ENCODE measurements at regions not wholly inside any gene's neighbourhood (a gene's known extent, or its start where the extent isn't known, plus 50 kb on each side); places are given as distances from the start of the nearest gene placed in this dataset.

DNA sequence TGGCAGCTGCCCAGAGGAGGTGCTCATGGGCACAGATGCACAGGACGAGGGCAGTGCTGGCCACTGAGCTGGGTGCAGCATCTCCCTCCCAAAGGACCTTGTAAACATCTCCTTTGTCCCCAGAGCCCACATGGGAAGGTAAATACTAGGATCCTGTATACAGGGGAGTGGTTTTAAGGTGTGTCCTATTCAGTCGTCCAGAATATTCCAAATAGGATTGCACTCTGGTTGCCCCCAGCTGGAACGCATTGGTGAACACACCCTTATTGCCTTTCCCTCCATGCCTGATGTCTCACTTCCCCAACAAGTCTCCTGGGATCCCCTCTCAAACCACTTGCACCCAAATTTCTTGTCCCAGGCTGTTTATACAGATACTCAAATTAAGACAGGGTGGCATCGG lies 152.0 kb upstream of the PCBD1 start:
- ChIA-PET POLR2A (no interaction called here), CTCF (no interaction called here)
- no peak for DNase-seq
- no peaks in the 10 kb centered on the region for H3K4me1 Mint-ChIP-seq
- no peak overlapping the region for H3K27ac Mint-ChIP-seq
- intact Hi-C loops (cut with micrococcal nuclease), result no loop called here
- H3K36me3 Mint-ChIP-seq (ENCODE audit: low read depth), result no peaks in the 10 kb centered on the region
- peaks cover 14% of the 10 kb centered on the region for H3K27me3 Mint-ChIP-seq
- H3K9me3 Mint-ChIP-seq, result no peaks in the 10 kb centered on the region
- TF ChIP-seq CTCF (IDR thresholded peaks at IDR 0.05), result no peak
- no peak for ATAC-seq (ENCODE audit: low read depth)
- no peak overlapping the region for H3K4me3 Mint-ChIP-seq

DNA sequence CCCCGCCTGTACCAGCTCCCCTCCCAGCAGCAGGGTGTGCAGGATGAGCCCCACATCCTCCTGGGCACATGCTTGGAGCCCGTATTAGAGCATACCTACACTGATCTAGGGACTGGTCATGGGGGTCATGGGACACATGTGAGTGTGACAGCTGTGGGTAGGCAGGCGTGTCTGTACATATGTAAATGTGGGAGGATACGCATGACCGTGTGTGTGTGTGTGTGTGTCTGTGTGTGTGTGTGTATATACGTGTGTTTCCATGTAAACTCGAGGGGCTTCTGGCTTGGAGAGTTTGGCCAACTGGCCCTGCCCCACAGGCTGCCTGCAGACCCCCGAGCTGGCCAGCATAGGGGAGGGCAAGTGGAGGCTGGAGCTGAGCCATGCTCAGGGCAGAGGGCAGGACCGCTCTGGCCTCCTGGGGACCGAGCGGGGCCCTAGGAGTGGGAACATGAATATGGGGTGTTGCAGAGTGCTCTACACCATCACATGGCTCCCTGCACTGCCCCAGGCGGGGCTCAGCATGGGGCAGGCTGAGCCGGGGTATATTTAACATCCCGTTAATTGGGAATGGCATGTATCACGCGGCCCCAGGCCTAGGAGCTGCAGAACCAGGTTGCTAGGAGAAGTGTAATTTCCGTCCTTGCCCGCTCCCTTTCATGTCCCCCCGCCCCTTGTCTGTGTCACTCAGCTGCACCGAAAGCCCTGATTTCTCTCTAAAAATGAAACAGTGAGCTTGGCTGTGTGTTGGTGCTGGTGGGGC lies 152.7 kb upstream of the PCBD1 start:
- H3K4me1 Mint-ChIP-seq, result no peaks in the 10 kb centered on the region
- POLR2A ChIA-PET, result no interaction called here
- intact Hi-C loops (cut with micrococcal nuclease), result no loop called here
- DNase-seq, result no peak
- H3K27ac Mint-ChIP-seq, result no peak overlapping the region
- H3K36me3 Mint-ChIP-seq (ENCODE audit: low read depth), result no peaks in the 10 kb centered on the region
- CTCF ChIA-PET, result no interaction called here
- no peak for ATAC-seq (ENCODE audit: low read depth)
- H3K27me3 Mint-ChIP-seq, result peaks cover 14% of the 10 kb centered on the region
- no peak for TF ChIP-seq CTCF (IDR thresholded peaks at IDR 0.05)
- H3K9me3 Mint-ChIP-seq, result no peaks in the 10 kb centered on the region
- no peak overlapping the region for H3K4me3 Mint-ChIP-seq

DNA sequence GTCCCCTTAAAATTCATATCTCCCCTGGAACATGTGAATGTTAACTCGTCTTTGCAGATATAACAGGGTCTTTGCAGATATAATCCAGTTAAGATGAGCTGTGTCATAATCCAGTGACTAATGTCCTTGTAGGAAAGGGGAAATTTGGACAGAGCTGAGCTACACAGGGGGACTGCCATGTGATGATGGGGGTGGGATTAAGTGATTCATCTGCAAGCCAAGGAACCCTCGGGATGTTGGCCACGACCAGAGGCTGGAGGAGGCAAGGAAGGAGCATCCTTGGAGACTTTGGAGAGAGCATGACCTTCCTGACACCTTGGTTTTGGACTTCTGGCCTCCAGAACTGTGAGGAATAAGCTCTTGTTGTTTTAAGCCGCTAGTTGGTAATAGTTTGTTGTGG lies 153.9 kb upstream of the PCBD1 start:
- H3K9me3 Mint-ChIP-seq, result no peaks in the 10 kb centered on the region
- DNase-seq (no peak), ATAC-seq (ENCODE audit: low read depth) (no peak)
- no peak for TF ChIP-seq CTCF (IDR thresholded peaks at IDR 0.05)
- no peaks in the 10 kb centered on the region for H3K36me3 Mint-ChIP-seq (ENCODE audit: low read depth)
- ChIA-PET POLR2A (no interaction called here), CTCF (no interaction called here)
- no peaks in the 10 kb centered on the region for H3K4me1 Mint-ChIP-seq
- no peak overlapping the region for H3K27ac Mint-ChIP-seq
- peaks cover 16% of the 10 kb centered on the region for H3K27me3 Mint-ChIP-seq
- no peak overlapping the region for H3K4me3 Mint-ChIP-seq
- intact Hi-C loops (cut with micrococcal nuclease), result no loop called here

DNA sequence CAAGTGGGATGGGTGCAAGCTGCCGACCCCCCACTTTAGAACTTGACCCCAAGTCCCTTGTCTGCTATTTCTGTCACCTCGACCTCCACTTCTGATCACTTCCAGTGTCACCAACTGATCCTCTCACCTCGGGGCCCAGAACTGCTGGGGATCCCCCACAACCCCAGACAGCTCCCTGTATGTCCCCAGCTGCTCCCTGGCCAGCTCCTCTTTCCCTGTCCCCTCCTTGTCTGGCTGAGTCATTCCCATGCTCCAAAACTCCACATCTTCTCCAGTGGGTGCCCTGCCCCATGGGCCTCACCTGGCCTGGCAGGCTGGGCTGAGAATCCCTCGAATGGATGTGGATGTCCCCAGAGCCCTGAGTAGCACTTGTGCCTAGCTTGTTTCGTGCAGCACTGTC lies 154.3 kb upstream of the PCBD1 start:
- Mint-ChIP-seq H3K4me1 (no peaks in the 10 kb centered on the region), H3K27ac (no peak overlapping the region), H3K27me3 (peaks cover 16% of the 10 kb centered on the region), H3K4me3 (no peak overlapping the region), H3K9me3 (no peaks in the 10 kb centered on the region), H3K36me3 (ENCODE audit: low read depth) (no peaks in the 10 kb centered on the region)
- ChIA-PET POLR2A (no interaction called here), CTCF (no interaction called here)
- no peak for DNase-seq
- intact Hi-C loops (cut with micrococcal nuclease), result no loop called here
- ATAC-seq (ENCODE audit: low read depth), result no peak
- TF ChIP-seq CTCF (IDR thresholded peaks at IDR 0.05), result no peak

GRCh38 chr10:71043858-71044257 lies 155.5 kb upstream of the PCBD1 start:
- H3K9me3 Mint-ChIP-seq, result no peaks in the 10 kb centered on the region
- no peak overlapping the region for H3K4me3 Mint-ChIP-seq
- ChIA-PET POLR2A (no interaction called here), CTCF (no interaction called here)
- H3K27me3 Mint-ChIP-seq, result peaks cover 16% of the 10 kb centered on the region
- ATAC-seq (ENCODE audit: low read depth) (no peak), DNase-seq (no peak)
- TF ChIP-seq CTCF (IDR thresholded peaks at IDR 0.05), result no peak
- no peaks in the 10 kb centered on the region for H3K4me1 Mint-ChIP-seq
- no peaks in the 10 kb centered on the region for H3K36me3 Mint-ChIP-seq (ENCODE audit: low read depth)
- intact Hi-C loops (cut with micrococcal nuclease), result no loop called here
- H3K27ac Mint-ChIP-seq, result no peak overlapping the region
